ENCODE measurements at regions not wholly inside any gene's neighbourhood (a gene's known extent, or its start where the extent isn't known, plus 50 kb on each side); places are given as distances from the start of the nearest gene placed in this dataset.

- Histone ChIP-seq H3K36me3 (ENCODE audit: control insufficient read depth, insufficient read depth, low read length) (no peaks in the 10 kb centered on the region), H3K4me3 (ENCODE audit: low read depth, low read length) (no peak overlapping the region), H3K27me3 (ENCODE audit: control insufficient read depth, insufficient read depth, low read length) (no peaks in the 10 kb centered on the region)
- no peak for TF ChIP-seq CTCF (IDR thresholded peaks at IDR 0.05; ENCODE audit: insufficient read depth, low read length, severe bottlenecking)
- FAIRE-seq (no peak), DNase-seq (ENCODE audit: low read depth) (no peak)
These were observed 440.0 kb upstream of the KIRREL3 start for GRCh38 chr11:127440616-127441015.

GRCh38 chr11:127425281-127425680 lies 424.7 kb upstream of the KIRREL3 start:
- no peak for TF ChIP-seq CTCF (IDR thresholded peaks at IDR 0.05; ENCODE audit: insufficient read depth, low read length, severe bottlenecking)
- no peak for DNase-seq (ENCODE audit: low read depth)
- no peak for FAIRE-seq

GRCh38 chr11:127424661-127425060 lies 424.1 kb upstream of the KIRREL3 start:
- no peak for TF ChIP-seq CTCF (IDR thresholded peaks at IDR 0.05; ENCODE audit: insufficient read depth, low read length, severe bottlenecking)
- no peaks in the 10 kb centered on the region for H3K36me3 ChIP-seq (ENCODE audit: control insufficient read depth, insufficient read depth, low read length)
- H3K4me3 ChIP-seq (ENCODE audit: low read depth, low read length): no peak overlapping the region
- FAIRE-seq (no peak), DNase-seq (ENCODE audit: low read depth) (no peak)
- H3K27me3 ChIP-seq (ENCODE audit: control insufficient read depth, insufficient read depth, low read length): no peaks in the 10 kb centered on the region

More at GRCh38 chr11:127425281-127425680, 424.7 kb upstream of the KIRREL3 start:
- Histone ChIP-seq H3K4me3 (ENCODE audit: low read depth, low read length) (no peak overlapping the region), H3K27me3 (ENCODE audit: control insufficient read depth, insufficient read depth, low read length) (no peaks in the 10 kb centered on the region), H3K36me3 (ENCODE audit: control insufficient read depth, insufficient read depth, low read length) (no peaks in the 10 kb centered on the region)

GRCh38 chr11:127420139-127420538 lies 419.6 kb upstream of the KIRREL3 start:
- Histone ChIP-seq H3K36me3 (ENCODE audit: control insufficient read depth, insufficient read depth, low read length) (no peaks in the 10 kb centered on the region), H3K27me3 (ENCODE audit: control insufficient read depth, insufficient read depth, low read length) (no peaks in the 10 kb centered on the region), H3K4me3 (ENCODE audit: low read depth, low read length) (no peak overlapping the region)
- TF ChIP-seq CTCF (IDR thresholded peaks at IDR 0.05; ENCODE audit: insufficient read depth, low read length, severe bottlenecking): no peak
- no peak for FAIRE-seq
- DNase-seq (ENCODE audit: low read depth): no peak

- DNase-seq (ENCODE audit: low read depth) (no peak), FAIRE-seq (no peak)
- Histone ChIP-seq H3K4me3 (ENCODE audit: low read depth, low read length) (no peak overlapping the region), H3K36me3 (ENCODE audit: control insufficient read depth, insufficient read depth, low read length) (no peaks in the 10 kb centered on the region), H3K27me3 (ENCODE audit: control insufficient read depth, insufficient read depth, low read length) (no peaks in the 10 kb centered on the region)
- no peak for TF ChIP-seq CTCF (IDR thresholded peaks at IDR 0.05; ENCODE audit: insufficient read depth, low read length, severe bottlenecking)
These were observed 412.3 kb upstream of the KIRREL3 start for GRCh38 chr11:127412722-127413380.

- H3K27me3 ChIP-seq (ENCODE audit: control insufficient read depth, insufficient read depth, low read length): no peaks in the 10 kb centered on the region
- no peaks in the 10 kb centered on the region for H3K36me3 ChIP-seq (ENCODE audit: control insufficient read depth, insufficient read depth, low read length)
- no peak overlapping the region for H3K4me3 ChIP-seq (ENCODE audit: low read depth, low read length)
- TF ChIP-seq CTCF (IDR thresholded peaks at IDR 0.05; ENCODE audit: insufficient read depth, low read length, severe bottlenecking): no peak
- FAIRE-seq: no peak
- DNase-seq (ENCODE audit: low read depth): no peak
These were observed 411.7 kb upstream of the KIRREL3 start for GRCh38 chr11:127412234-127412633.

All from bronchial epithelial cell (primary cell).